Cardiac fibroblast (primary cell): ENCODE measurements at regions not wholly inside any gene's neighbourhood (a gene's known extent, or its start where the extent isn't known, plus 50 kb on each side); places are given as distances from the start of the nearest gene placed in this dataset.
"Not testable (repeated sequence)": the region's sequence is repeated elsewhere in the genome, so short reads cannot be mapped to it uniquely, and the experiment has no call there.

ENCODE experiments used
- DNase-seq, 2 donors: peaks; one replicate each; pipeline versions ENCODE4 v3.0.0 to v3.0.0-alpha.2; 2010; ENCODE audit warnings: low read depth in 2 of 2
- H3K4me3 ChIP-seq, 2 donors: replicated peaks in 1 of 2; 1 replicate in 1 of 2; 2 replicates in 1 of 2; pipeline ENCODE4 v1.5.1; 2011; ENCODE audit warnings: low read depth in 2 of 2, low read length in 2 of 2, mild to moderate bottlenecking in 2 of 2, moderate library complexity in 1 of 2
- TF ChIP-seq, protein P1 (sequence below): IDR thresholded peaks from one replicate; pipeline ENCODE4 v1.5.1; 2011; ENCODE audit warnings: low read depth, mild to moderate bottlenecking, low read length, inconsistent platforms

- TF ChIP-seq, protein P1, sequence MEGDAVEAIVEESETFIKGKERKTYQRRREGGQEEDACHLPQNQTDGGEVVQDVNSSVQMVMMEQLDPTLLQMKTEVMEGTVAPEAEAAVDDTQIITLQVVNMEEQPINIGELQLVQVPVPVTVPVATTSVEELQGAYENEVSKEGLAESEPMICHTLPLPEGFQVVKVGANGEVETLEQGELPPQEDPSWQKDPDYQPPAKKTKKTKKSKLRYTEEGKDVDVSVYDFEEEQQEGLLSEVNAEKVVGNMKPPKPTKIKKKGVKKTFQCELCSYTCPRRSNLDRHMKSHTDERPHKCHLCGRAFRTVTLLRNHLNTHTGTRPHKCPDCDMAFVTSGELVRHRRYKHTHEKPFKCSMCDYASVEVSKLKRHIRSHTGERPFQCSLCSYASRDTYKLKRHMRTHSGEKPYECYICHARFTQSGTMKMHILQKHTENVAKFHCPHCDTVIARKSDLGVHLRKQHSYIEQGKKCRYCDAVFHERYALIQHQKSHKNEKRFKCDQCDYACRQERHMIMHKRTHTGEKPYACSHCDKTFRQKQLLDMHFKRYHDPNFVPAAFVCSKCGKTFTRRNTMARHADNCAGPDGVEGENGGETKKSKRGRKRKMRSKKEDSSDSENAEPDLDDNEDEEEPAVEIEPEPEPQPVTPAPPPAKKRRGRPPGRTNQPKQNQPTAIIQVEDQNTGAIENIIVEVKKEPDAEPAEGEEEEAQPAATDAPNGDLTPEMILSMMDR: no peak
- no peak for DNase-seq
- H3K4me3 ChIP-seq: no peak overlapping the region
Measured at GRCh38 chr20:40628877-40629276, 60.2 kb downstream of the MAFB start.

DNA sequence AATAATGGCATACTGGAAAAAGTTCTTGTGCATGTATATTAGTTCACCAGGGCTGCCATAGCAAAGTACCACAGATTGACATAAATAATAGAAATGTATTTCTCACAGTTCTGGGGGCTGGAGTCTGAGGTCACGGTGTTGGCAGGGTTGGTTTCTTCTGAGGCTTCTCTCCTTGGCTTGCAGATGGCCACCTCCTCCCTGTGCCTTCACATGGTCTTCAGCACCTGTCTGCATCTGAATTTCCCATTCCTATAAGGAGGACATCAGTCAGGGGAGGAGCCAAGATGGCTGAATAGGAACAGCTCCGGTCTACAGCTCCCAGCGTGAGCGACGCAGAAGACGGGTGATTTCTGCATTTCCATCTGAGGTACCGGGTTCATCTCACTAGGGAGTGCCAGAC is 70.0 kb downstream of the MAFB start:
- not testable (repeated sequence) for DNase-seq, H3K4me3 ChIP-seq

DNA sequence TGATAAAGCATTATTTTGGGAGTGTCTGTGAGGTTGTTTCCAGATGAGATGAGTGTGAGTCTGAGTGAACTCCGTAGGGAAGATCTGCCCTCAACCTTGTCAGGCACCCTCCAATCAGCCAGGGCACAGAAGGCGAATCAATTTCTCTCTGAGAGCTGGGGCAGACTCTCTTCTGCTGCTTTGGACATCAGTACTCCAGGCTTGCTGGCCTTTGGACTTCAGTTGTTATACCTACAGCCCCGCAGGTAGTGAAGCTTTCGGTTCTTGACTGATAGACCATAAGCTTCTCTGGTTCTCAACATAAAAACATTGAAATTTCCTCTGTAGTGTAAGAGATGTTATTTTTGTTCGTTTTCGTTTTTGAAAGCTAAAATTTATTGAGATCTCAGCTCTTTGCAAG is 71.4 kb downstream of the MAFB start:
- no peak for DNase-seq
- no peak overlapping the region for H3K4me3 ChIP-seq
- TF ChIP-seq, protein P1: no peak

- no peak overlapping the region for H3K4me3 ChIP-seq
Measured at GRCh38 chr20:40612837-40613236, 76.2 kb downstream of the MAFB start.

DNA sequence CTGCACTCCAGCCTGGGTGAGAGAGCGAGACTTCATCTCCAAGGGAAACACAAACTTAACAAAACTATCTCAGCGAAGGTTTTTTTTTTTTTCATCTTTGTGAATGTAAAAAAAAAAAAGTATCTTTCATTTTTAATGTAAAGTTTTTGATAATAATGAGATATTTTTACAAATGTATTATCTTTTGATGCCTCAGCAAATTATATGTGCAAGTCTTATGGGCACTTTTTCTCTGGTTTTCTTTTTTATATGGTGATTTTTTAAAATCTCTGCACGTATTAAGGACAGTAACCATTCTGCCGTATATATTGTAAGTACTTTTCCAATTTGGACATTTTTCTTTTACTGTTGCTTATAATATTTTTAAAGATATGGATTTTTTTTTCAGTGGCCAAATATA is 76.8 kb downstream of the MAFB start:
- no peak overlapping the region for H3K4me3 ChIP-seq
- no peak for DNase-seq
- TF ChIP-seq, protein P1: no peak

More at GRCh38 chr20:40612837-40613236, 76.2 kb downstream of the MAFB start:
- TF ChIP-seq, protein P1: no peak
- no peak for DNase-seq

GRCh38 chr20:40610730-40611129 is 78.3 kb downstream of the MAFB start:
- no peak for DNase-seq
- TF ChIP-seq, protein P1: no peak
- H3K4me3 ChIP-seq: no peak overlapping the region

DNA sequence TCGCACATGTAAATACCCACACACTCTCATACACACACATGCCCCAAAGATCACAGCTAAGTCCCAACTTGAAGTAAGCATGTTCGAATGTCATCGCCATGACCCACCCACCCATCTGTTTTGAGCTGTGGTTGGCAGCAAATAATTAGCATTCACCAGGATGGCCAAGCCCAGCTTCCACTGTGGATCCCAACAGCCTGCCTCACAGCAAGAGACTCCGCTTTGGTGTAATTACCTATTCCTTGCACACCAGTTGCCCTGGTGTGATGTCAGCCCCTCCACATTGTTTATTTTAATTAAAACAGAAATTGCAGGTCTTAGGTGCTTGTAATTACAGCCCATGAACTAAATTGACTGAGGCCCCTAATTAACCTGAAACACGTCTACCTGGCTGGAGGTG is 81.1 kb downstream of the MAFB start:
- H3K4me3 ChIP-seq: no peak overlapping the region
- no peak for DNase-seq
- TF ChIP-seq, protein P1: no peak
